Glutamatergic neuron (in vitro differentiated cells): ENCODE measurements at regions not wholly inside any gene's neighbourhood (a gene's known extent, or its start where the extent isn't known, plus 50 kb on each side); places are given as distances from the start of the nearest gene placed in this dataset.
"Not testable (repeated sequence)": the region's sequence is repeated elsewhere in the genome, so short reads cannot be mapped to it uniquely, and the experiment has no call there.

Experiments used
- DNase-seq: peaks from one replicate; pipeline ENCODE4 v3.0.0; 2022
- H3K27ac Mint-ChIP-seq: one replicate; pipeline ENCODE4 v1.8.0; 2020; ENCODE audit warnings: mild to moderate bottlenecking, mixed read lengths, inconsistent platforms; ENCODE audit not compliant: unreplicated experiment
- H3K27me3 Mint-ChIP-seq: one replicate; pipeline ENCODE4 v1.8.0; 2020; ENCODE audit warnings: mild to moderate bottlenecking, moderate library complexity, mixed read lengths, inconsistent platforms; ENCODE audit not compliant: unreplicated experiment
- H3K36me3 Mint-ChIP-seq: one replicate; pipeline ENCODE4 v1.8.0; 2020; ENCODE audit warnings: mild to moderate bottlenecking, mixed read lengths, inconsistent platforms; ENCODE audit not compliant: unreplicated experiment
- H3K4me1 Mint-ChIP-seq: one replicate; pipeline ENCODE4 v1.8.0; 2020; ENCODE audit warnings: mild to moderate bottlenecking, low read depth, mixed read lengths, inconsistent platforms; ENCODE audit not compliant: unreplicated experiment
- H3K4me3 Mint-ChIP-seq: one replicate; pipeline ENCODE4 v1.8.0; 2020; ENCODE audit warnings: mild to moderate bottlenecking, mixed read lengths, inconsistent platforms; ENCODE audit not compliant: unreplicated experiment
- H3K9me3 Mint-ChIP-seq: one replicate; pipeline ENCODE4 v1.8.0; 2020; ENCODE audit warnings: mild to moderate bottlenecking, moderate library complexity, mixed read lengths, inconsistent platforms; ENCODE audit not compliant: unreplicated experiment
- TF ChIP-seq, protein P1 (sequence below): fragments of 200-600 bp; sonication (generic); IDR thresholded peaks from one replicate; pipeline ENCODE4 v1.5.0; 2021; ENCODE audit not compliant: partially characterized antibody, unreplicated experiment

- Mint-ChIP-seq H3K4me1 (no peaks in the 10 kb centered on the region), H3K9me3 (peaks cover 16% of the 10 kb centered on the region), H3K4me3 (no peak overlapping the region), H3K36me3 (peaks cover 4% of the 10 kb centered on the region), H3K27me3 (peaks cover 5% of the 10 kb centered on the region), H3K27ac (no peak overlapping the region)
- TF ChIP-seq, protein P1, sequence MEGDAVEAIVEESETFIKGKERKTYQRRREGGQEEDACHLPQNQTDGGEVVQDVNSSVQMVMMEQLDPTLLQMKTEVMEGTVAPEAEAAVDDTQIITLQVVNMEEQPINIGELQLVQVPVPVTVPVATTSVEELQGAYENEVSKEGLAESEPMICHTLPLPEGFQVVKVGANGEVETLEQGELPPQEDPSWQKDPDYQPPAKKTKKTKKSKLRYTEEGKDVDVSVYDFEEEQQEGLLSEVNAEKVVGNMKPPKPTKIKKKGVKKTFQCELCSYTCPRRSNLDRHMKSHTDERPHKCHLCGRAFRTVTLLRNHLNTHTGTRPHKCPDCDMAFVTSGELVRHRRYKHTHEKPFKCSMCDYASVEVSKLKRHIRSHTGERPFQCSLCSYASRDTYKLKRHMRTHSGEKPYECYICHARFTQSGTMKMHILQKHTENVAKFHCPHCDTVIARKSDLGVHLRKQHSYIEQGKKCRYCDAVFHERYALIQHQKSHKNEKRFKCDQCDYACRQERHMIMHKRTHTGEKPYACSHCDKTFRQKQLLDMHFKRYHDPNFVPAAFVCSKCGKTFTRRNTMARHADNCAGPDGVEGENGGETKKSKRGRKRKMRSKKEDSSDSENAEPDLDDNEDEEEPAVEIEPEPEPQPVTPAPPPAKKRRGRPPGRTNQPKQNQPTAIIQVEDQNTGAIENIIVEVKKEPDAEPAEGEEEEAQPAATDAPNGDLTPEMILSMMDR = no peak
- no peak for DNase-seq
Observed at GRCh38 chr17:27087935-27088766, 205.8 kb upstream of the WSB1 start.

GRCh38 chr17:27088767-27089078 lies 205.2 kb upstream of the WSB1 start:
- H3K27ac Mint-ChIP-seq = no peak overlapping the region
- peaks cover 16% of the 10 kb centered on the region for H3K9me3 Mint-ChIP-seq
- H3K4me3 Mint-ChIP-seq = no peak overlapping the region
- H3K36me3 Mint-ChIP-seq = peaks cover 4% of the 10 kb centered on the region
- H3K27me3 Mint-ChIP-seq = peaks cover 5% of the 10 kb centered on the region
- H3K4me1 Mint-ChIP-seq = no peaks in the 10 kb centered on the region
- no peak for DNase-seq
- TF ChIP-seq, protein P1 = no peak

DNA sequence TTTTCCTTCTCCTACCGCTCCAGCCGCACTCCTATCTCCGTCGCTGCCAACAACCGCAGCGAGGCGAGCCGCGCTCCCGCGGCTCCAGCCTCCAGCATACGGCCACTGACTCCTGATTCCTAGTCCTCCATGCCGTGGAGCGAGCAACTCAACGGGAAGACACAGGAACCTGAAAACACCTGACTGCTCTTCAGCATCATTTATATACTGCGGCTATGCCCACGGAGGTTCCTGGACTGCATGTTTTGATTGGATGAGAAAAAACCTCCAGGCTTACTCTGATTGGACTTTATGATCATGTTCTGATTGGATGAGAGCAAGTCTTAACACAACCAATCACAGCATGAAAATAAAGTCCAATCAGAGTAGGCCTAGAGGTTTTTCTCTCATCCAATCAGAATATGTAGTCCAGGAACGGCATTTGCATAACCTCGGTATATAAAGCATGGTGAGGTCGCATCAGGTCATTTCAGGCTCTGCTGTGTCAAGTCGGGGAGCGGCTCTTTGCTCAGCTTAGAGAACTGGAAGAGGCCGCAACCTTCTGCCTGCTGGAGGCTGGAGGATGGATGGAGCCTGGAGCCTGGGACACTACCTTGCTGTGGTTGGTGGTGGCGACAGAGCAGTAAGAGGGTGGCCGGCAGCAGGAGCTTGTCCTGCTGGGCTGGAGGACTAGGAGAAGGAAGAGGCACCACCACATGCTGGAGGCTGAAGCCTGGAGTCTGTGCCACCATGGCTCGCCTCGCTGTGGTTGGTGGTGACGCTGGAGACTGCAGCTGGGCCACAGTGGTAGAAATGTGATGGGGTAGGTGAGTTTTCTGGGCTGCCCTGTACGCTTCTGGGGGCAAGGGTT lies 204.6 kb upstream of the WSB1 start:
- not testable (repeated sequence) for H3K4me3 Mint-ChIP-seq, DNase-seq, H3K36me3 Mint-ChIP-seq, H3K27ac Mint-ChIP-seq, H3K4me1 Mint-ChIP-seq, H3K27me3 Mint-ChIP-seq
- H3K9me3 Mint-ChIP-seq = peaks cover 11% of the 10 kb centered on the region

GRCh38 chr17:27089929-27090247 lies 204.0 kb upstream of the WSB1 start:
- no peak for DNase-seq
- Mint-ChIP-seq H3K4me1 (no peaks in the 10 kb centered on the region), H3K9me3 (peaks cover 10% of the 10 kb centered on the region), H3K36me3 (peaks cover 4% of the 10 kb centered on the region), H3K4me3 (no peak overlapping the region), H3K27me3 (peaks cover 2% of the 10 kb centered on the region), H3K27ac (no peak overlapping the region)
- TF ChIP-seq, protein P1 = no peak

GRCh38 chr17:27090450-27091042 lies 203.4 kb upstream of the WSB1 start:
- H3K27me3 Mint-ChIP-seq, H3K27ac Mint-ChIP-seq, H3K4me3 Mint-ChIP-seq, H3K9me3 Mint-ChIP-seq, DNase-seq, H3K36me3 Mint-ChIP-seq, H3K4me1 Mint-ChIP-seq: not testable (repeated sequence)

DNA sequence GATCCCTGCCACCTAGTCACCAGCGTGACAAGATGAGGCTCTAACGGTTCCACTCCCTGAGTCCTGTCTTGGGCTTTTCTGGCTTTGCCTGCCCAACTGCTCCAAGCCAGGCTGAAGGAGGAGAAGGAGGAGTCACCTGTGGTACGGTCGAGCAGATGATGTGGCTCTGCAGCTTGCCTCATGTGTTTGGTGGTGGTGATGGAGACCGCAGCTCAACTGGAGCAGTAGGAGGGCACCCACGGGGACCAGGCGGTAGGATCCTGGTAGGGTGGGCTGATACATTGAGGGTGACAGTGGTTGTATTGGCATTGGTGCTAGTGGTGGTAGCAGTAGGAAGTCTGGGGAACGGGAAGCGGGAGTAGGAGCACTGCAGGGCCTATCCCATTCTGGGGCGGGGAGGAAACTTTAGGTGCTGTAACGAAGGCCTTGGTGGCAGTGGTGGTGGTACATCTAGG lies 202.8 kb upstream of the WSB1 start:
- peaks cover 2% of the 10 kb centered on the region for H3K27me3 Mint-ChIP-seq
- no peak overlapping the region for H3K4me3 Mint-ChIP-seq
- H3K27ac Mint-ChIP-seq = no peak overlapping the region
- DNase-seq = no peak
- TF ChIP-seq, protein P1 = no peak
- H3K9me3 Mint-ChIP-seq = peaks cover 8% of the 10 kb centered on the region
- peaks cover 4% of the 10 kb centered on the region for H3K36me3 Mint-ChIP-seq
- H3K4me1 Mint-ChIP-seq = no peaks in the 10 kb centered on the region

- H3K4me3 Mint-ChIP-seq, H3K9me3 Mint-ChIP-seq, H3K36me3 Mint-ChIP-seq, DNase-seq, H3K27ac Mint-ChIP-seq, H3K27me3 Mint-ChIP-seq, H3K4me1 Mint-ChIP-seq: not testable (repeated sequence)
Observed at GRCh38 chr17:27094179-27094578, 199.7 kb upstream of the WSB1 start.

GRCh38 chr17:27095821-27096220 lies 198.1 kb upstream of the WSB1 start:
- not testable (repeated sequence) for H3K36me3 Mint-ChIP-seq

More at GRCh38 chr17:27095821-27096220, 198.1 kb upstream of the WSB1 start:
- H3K27me3 Mint-ChIP-seq, DNase-seq, H3K4me1 Mint-ChIP-seq, H3K27ac Mint-ChIP-seq, H3K9me3 Mint-ChIP-seq, H3K4me3 Mint-ChIP-seq: not testable (repeated sequence)
